GM12864 (cell line): ENCODE measurements at regions not wholly inside any gene's neighbourhood (a gene's known extent, or its start where the extent isn't known, plus 50 kb on each side); places are given as distances from the start of the nearest gene placed in this dataset.
"Not testable (repeated sequence)": the region's sequence is repeated elsewhere in the genome, so short reads cannot be mapped to it uniquely, and the experiment has no call there.

ENCODE experiments used
- DNase-seq: peaks from one replicate; pipeline ENCODE4 v3.0.0-alpha.2; 2011; ENCODE audit warnings: low read depth
- H3K4me3 ChIP-seq: 2 replicates; pipeline ENCODE4 v1.5.1; 2011; ENCODE audit warnings: mild to moderate bottlenecking, low read depth, low read length, control low read depth
- CTCF ChIP-seq: IDR thresholded peaks from 2 replicates; pipeline ENCODE4 v1.5.1; 2011; ENCODE audit warnings: low read depth, mild to moderate bottlenecking, moderate library complexity, low read length, control low read depth, inconsistent platforms; ENCODE audit errors: missing control alignments

- H3K4me3 ChIP-seq = no peak overlapping the region
- no peak for TF ChIP-seq CTCF
- DNase-seq = no peak
These were observed 557.0 kb upstream of the SGO1 start for GRCh38 chr3:20742903-20743552.

- DNase-seq = no peak
- no peak for TF ChIP-seq CTCF
- H3K4me3 ChIP-seq = no peak overlapping the region
These were observed 555.4 kb upstream of the SGO1 start for GRCh38 chr3:20741381-20741780.

- no peak for TF ChIP-seq CTCF
- H3K4me3 ChIP-seq = no peak overlapping the region
- no peak for DNase-seq
These were observed 553.8 kb upstream of the SGO1 start for GRCh38 chr3:20739814-20740213.

GRCh38 chr3:20736287-20736852 lies 550.4 kb upstream of the SGO1 start:
- no peak overlapping the region for H3K4me3 ChIP-seq
- no peak for TF ChIP-seq CTCF
- DNase-seq = no peak

- DNase-seq = no peak
- no peak for TF ChIP-seq CTCF
- no peak overlapping the region for H3K4me3 ChIP-seq
These were observed 543.2 kb upstream of the SGO1 start for GRCh38 chr3:20729185-20729584.

GRCh38 chr3:20726786-20727185 lies 540.8 kb upstream of the SGO1 start:
- no peak for DNase-seq
- no peak for TF ChIP-seq CTCF
- H3K4me3 ChIP-seq = no peak overlapping the region

- TF ChIP-seq CTCF = no peak
- no peak overlapping the region for H3K4me3 ChIP-seq
- DNase-seq = no peak
These were observed 538.2 kb upstream of the SGO1 start for GRCh38 chr3:20724241-20724640.

- not testable (repeated sequence) for H3K4me3 ChIP-seq, DNase-seq
These were observed 530.4 kb upstream of the SGO1 start for GRCh38 chr3:20716425-20716824.
